ENCODE measurements at regions not wholly inside any gene's neighbourhood (a gene's known extent, or its start where the extent isn't known, plus 50 kb on each side); places are given as distances from the start of the nearest gene placed in this dataset.

GRCh38 chr2:150309311-150310080 lies 178.0 kb downstream of the RND3 start:
- no peak for DNase-seq

GRCh38 chr2:150307258-150307657 lies 180.2 kb downstream of the RND3 start:
- DNase-seq, result no peak

- DNase-seq, result no peak
Observed at GRCh38 chr2:150303281-150303680, 184.2 kb downstream of the RND3 start.

- no peak for DNase-seq
Observed at GRCh38 chr2:150298571-150299305, 188.7 kb downstream of the RND3 start.

- DNase-seq, result no peak
Observed at GRCh38 chr2:150296770-150297546, 190.5 kb downstream of the RND3 start.

- no peak for DNase-seq
Observed at GRCh38 chr2:150295544-150295943, 191.9 kb downstream of the RND3 start.

GRCh38 chr2:150293771-150294170 lies 193.7 kb downstream of the RND3 start:
- DNase-seq, result no peak

GRCh38 chr2:150292807-150293206 lies 194.7 kb downstream of the RND3 start:
- DNase-seq, result no peak

GRCh38 chr2:150292192-150292591 lies 195.3 kb downstream of the RND3 start:
- no peak for DNase-seq

- no peak for DNase-seq
Observed at GRCh38 chr2:150286730-150287362, 200.6 kb downstream of the RND3 start.

- DNase-seq, result no peak
Observed at GRCh38 chr2:150284116-150284515, 203.4 kb downstream of the RND3 start.

- DNase-seq, result no peak
Observed at GRCh38 chr2:150282771-150283371, 204.6 kb downstream of the RND3 start.

GRCh38 chr2:150282357-150282756 lies 205.1 kb downstream of the RND3 start:
- DNase-seq, result no peak

- no peak for DNase-seq
Observed at GRCh38 chr2:150280231-150280630, 207.2 kb downstream of the RND3 start.

- no peak for DNase-seq
Observed at GRCh38 chr2:150279686-150280085, 207.8 kb downstream of the RND3 start.

GRCh38 chr2:150276737-150277136 lies 210.7 kb downstream of the RND3 start:
- DNase-seq, result no peak

GRCh38 chr2:150274108-150274507 lies 213.4 kb downstream of the RND3 start:
- DNase-seq, result no peak

- no peak for DNase-seq
Observed at GRCh38 chr2:150271952-150272802, 215.3 kb downstream of the RND3 start.

GRCh38 chr2:150267651-150268415 lies 219.6 kb downstream of the RND3 start:
- peak in 1 of 2 experiments; percentile 42 for DNase-seq

- no peak for DNase-seq
Observed at GRCh38 chr2:150266931-150267330, 220.5 kb downstream of the RND3 start.

- no peak for DNase-seq
Observed at GRCh38 chr2:150264442-150264841, 223.0 kb downstream of the RND3 start.
